ENCODE measurements at regions not wholly inside any gene's neighbourhood (a gene's known extent, or its start where the extent isn't known, plus 50 kb on each side); places are given as distances from the start of the nearest gene placed in this dataset.

GRCh38 chr3:139198186-139198585, 145.6 kb upstream of the MRPS22 start:
- ATAC-seq (no peak), DNase-seq (ENCODE audit: low read depth, low spot score) (no peak)
- POLR2A ChIA-PET = no interaction called here
- CTCF ChIA-PET = no interaction called here
- intact Hi-C loops (cut with micrococcal nuclease; ENCODE audit: unreplicated experiment) (no loop called here), in situ Hi-C loops (cut with HindIII; ENCODE audit: low pct_unique_long_range_greater_than_20kb, low sequenced_read_pairs) (no loop called here)
- Histone ChIP-seq H3K4me3 (ENCODE audit: low read depth in 2 of 2, low read length in 2 of 2) (no peak overlapping the region), H3K27me3 (ENCODE audit: control insufficient read depth, insufficient read depth, low read length) (no peaks in the 10 kb centered on the region), H3K36me3 (ENCODE audit: control insufficient read depth, insufficient read depth, low read length) (no peaks in the 10 kb centered on the region), H3K27ac (ENCODE audit: low read length) (no peak overlapping the region; the same call in 1 of the 2 replicates), H3K4me1 (ENCODE audit: control insufficient read depth, insufficient read depth, low read length) (peaks cover 16% of the 10 kb centered on the region), H3K9me3 (ENCODE audit: control insufficient read depth, insufficient read depth, low read depth, low read length) (no peaks in the 10 kb centered on the region)
- no peak for TF ChIP-seq TCF7L2 (IDR thresholded peaks at IDR 0.05; ENCODE audit: low read depth, low read length)
- no peak for TF ChIP-seq REST (IDR thresholded peaks at IDR 0.05; ENCODE audit: insufficient read depth in 1 of 2, low read depth in 2 of 2, low read length in 1 of 2)
- TF ChIP-seq POLR2AphosphoS5 (IDR thresholded peaks at IDR 0.05; ENCODE audit: low read depth, low read length) = no peak
- TF ChIP-seq CTCF (IDR thresholded peaks at IDR 0.05) = no peak
- no peak for TF ChIP-seq SIN3A (IDR thresholded peaks at IDR 0.05; ENCODE audit: borderline replicate concordance, insufficient read depth, low read depth, low read length)
- no TSS peak for BruUV-seq (replicated peaks)

GRCh38 chr3:139198929-139199328, 144.9 kb upstream of the MRPS22 start:
- no TSS peak for BruUV-seq (replicated peaks)
- TF ChIP-seq TCF7L2 (IDR thresholded peaks at IDR 0.05; ENCODE audit: low read depth, low read length) (no peak), REST (IDR thresholded peaks at IDR 0.05; ENCODE audit: insufficient read depth in 1 of 2, low read depth in 2 of 2, low read length in 1 of 2) (no peak), CTCF (IDR thresholded peaks at IDR 0.05) (no peak), SIN3A (IDR thresholded peaks at IDR 0.05; ENCODE audit: borderline replicate concordance, insufficient read depth, low read depth, low read length) (no peak), POLR2AphosphoS5 (IDR thresholded peaks at IDR 0.05; ENCODE audit: low read depth, low read length) (no peak)
- Histone ChIP-seq H3K27me3 (ENCODE audit: control insufficient read depth, insufficient read depth, low read length) (no peaks in the 10 kb centered on the region), H3K27ac (ENCODE audit: low read length) (peak overlapping the region; percentile 51; the same call in 1 of the 2 replicates), H3K4me1 (ENCODE audit: control insufficient read depth, insufficient read depth, low read length) (peaks cover 16% of the 10 kb centered on the region), H3K9me3 (ENCODE audit: control insufficient read depth, insufficient read depth, low read depth, low read length) (no peaks in the 10 kb centered on the region), H3K36me3 (ENCODE audit: control insufficient read depth, insufficient read depth, low read length) (no peaks in the 10 kb centered on the region), H3K4me3 (ENCODE audit: low read depth in 2 of 2, low read length in 2 of 2) (no peak overlapping the region)
- CTCF ChIA-PET = no interaction called here
- POLR2A ChIA-PET = no interaction called here
- intact Hi-C loops (cut with micrococcal nuclease; ENCODE audit: unreplicated experiment) (no loop called here), in situ Hi-C loops (cut with HindIII; ENCODE audit: low pct_unique_long_range_greater_than_20kb, low sequenced_read_pairs) (no loop called here)
- ATAC-seq (no peak), DNase-seq (ENCODE audit: low read depth, low spot score) (no peak)

All from Panc1 (cell line).